ENCODE measurements at regions not wholly inside any gene's neighbourhood (a gene's known extent, or its start where the extent isn't known, plus 50 kb on each side); places are given as distances from the start of the nearest gene placed in this dataset.

DNA sequence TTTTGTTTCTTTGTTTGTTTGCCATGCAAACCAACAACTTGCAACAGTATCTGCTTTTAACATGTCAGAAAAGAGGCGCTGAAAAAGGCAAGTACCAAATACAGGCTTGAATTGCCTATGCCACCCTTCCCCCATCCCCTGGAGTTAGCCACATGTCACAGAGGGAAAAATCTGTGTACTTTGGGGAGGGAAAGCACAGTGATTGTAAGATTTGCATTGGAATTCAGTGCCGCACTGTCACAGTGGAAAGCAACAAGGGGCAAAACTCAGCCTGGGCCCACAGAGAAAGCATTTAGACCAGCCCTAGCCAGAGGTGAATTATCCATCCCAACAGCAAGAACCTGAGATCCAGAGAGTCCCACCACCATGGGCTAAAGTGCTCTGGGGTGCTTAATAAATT lies 52.4 kb upstream of the ACADM start:
- no peak for TF ChIP-seq JUNB (IDR thresholded peaks at IDR 0.05; ENCODE audit: unreplicated experiment)
- no peak for TF ChIP-seq EZH2phosphoT487 (IDR thresholded peaks at IDR 0.05; ENCODE audit: unreplicated experiment)
- TF ChIP-seq, protein P1, sequence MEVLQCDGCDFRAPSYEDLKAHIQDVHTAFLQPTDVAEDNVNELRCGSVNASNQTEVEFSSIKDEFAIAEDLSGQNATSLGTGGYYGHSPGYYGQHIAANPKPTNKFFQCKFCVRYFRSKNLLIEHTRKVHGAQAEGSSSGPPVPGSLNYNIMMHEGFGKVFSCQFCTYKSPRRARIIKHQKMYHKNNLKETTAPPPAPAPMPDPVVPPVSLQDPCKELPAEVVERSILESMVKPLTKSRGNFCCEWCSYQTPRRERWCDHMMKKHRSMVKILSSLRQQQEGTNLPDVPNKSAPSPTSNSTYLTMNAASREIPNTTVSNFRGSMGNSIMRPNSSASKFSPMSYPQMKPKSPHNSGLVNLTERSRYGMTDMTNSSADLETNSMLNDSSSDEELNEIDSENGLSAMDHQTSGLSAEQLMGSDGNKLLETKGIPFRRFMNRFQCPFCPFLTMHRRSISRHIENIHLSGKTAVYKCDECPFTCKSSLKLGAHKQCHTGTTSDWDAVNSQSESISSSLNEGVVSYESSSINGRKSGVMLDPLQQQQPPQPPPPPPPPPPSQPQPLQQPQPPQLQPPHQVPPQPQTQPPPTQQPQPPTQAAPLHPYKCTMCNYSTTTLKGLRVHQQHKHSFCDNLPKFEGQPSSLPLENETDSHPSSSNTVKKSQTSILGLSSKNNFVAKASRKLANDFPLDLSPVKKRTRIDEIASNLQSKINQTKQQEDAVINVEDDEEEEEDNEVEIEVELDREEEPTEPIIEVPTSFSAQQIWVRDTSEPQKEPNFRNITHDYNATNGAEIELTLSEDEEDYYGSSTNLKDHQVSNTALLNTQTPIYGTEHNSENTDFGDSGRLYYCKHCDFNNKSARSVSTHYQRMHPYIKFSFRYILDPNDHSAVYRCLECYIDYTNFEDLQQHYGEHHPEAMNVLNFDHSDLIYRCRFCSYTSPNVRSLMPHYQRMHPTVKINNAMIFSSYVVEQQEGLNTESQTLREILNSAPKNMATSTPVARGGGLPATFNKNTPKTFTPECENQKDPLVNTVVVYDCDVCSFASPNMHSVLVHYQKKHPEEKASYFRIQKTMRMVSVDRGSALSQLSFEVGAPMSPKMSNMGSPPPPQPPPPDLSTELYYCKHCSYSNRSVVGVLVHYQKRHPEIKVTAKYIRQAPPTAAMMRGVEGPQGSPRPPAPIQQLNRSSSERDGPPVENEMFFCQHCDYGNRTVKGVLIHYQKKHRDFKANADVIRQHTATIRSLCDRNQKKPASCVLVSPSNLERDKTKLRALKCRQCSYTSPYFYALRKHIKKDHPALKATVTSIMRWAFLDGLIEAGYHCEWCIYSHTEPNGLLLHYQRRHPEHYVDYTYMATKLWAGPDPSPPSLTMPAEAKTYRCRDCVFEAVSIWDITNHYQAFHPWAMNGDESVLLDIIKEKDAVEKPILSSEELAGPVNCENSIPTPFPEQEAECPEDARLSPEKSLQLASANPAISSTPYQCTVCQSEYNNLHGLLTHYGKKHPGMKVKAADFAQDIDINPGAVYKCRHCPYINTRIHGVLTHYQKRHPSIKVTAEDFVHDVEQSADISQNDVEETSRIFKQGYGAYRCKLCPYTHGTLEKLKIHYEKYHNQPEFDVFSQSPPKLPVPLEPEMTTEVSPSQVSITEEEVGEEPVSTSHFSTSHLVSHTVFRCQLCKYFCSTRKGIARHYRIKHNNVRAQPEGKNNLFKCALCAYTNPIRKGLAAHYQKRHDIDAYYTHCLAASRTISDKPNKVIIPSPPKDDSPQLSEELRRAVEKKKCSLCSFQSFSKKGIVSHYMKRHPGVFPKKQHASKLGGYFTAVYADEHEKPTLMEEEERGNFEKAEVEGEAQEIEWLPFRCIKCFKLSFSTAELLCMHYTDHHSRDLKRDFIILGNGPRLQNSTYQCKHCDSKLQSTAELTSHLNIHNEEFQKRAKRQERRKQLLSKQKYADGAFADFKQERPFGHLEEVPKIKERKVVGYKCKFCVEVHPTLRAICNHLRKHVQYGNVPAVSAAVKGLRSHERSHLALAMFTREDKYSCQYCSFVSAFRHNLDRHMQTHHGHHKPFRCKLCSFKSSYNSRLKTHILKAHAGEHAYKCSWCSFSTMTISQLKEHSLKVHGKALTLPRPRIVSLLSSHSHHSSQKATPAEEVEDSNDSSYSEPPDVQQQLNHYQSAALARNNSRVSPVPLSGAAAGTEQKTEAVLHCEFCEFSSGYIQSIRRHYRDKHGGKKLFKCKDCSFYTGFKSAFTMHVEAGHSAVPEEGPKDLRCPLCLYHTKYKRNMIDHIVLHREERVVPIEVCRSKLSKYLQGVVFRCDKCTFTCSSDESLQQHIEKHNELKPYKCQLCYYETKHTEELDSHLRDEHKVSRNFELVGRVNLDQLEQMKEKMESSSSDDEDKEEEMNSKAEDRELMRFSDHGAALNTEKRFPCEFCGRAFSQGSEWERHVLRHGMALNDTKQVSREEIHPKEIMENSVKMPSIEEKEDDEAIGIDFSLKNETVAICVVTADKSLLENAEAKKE (CRISPR knock-in tag; IDR thresholded peaks at IDR 0.05): no peak
- TF ChIP-seq, protein P2, sequence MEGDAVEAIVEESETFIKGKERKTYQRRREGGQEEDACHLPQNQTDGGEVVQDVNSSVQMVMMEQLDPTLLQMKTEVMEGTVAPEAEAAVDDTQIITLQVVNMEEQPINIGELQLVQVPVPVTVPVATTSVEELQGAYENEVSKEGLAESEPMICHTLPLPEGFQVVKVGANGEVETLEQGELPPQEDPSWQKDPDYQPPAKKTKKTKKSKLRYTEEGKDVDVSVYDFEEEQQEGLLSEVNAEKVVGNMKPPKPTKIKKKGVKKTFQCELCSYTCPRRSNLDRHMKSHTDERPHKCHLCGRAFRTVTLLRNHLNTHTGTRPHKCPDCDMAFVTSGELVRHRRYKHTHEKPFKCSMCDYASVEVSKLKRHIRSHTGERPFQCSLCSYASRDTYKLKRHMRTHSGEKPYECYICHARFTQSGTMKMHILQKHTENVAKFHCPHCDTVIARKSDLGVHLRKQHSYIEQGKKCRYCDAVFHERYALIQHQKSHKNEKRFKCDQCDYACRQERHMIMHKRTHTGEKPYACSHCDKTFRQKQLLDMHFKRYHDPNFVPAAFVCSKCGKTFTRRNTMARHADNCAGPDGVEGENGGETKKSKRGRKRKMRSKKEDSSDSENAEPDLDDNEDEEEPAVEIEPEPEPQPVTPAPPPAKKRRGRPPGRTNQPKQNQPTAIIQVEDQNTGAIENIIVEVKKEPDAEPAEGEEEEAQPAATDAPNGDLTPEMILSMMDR (conservative IDR thresholded peaks at IDR 0.05; ENCODE audit: low read depth in 2 of 2): no peak
- no peak for TF ChIP-seq EZH2 (IDR thresholded peaks at IDR 0.05; ENCODE audit: low read depth, unreplicated experiment)
- TF ChIP-seq ZNF114 (CRISPR knock-in tag; IDR thresholded peaks at IDR 0.05): no peak
- TF ChIP-seq STAT1 (IDR thresholded peaks at IDR 0.05; ENCODE audit: unreplicated experiment): no peak
- TF ChIP-seq, protein P3, sequence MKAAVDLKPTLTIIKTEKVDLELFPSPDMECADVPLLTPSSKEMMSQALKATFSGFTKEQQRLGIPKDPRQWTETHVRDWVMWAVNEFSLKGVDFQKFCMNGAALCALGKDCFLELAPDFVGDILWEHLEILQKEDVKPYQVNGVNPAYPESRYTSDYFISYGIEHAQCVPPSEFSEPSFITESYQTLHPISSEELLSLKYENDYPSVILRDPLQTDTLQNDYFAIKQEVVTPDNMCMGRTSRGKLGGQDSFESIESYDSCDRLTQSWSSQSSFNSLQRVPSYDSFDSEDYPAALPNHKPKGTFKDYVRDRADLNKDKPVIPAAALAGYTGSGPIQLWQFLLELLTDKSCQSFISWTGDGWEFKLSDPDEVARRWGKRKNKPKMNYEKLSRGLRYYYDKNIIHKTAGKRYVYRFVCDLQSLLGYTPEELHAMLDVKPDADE (IDR thresholded peaks at IDR 0.05): no peak
- TF ChIP-seq, protein P4, sequence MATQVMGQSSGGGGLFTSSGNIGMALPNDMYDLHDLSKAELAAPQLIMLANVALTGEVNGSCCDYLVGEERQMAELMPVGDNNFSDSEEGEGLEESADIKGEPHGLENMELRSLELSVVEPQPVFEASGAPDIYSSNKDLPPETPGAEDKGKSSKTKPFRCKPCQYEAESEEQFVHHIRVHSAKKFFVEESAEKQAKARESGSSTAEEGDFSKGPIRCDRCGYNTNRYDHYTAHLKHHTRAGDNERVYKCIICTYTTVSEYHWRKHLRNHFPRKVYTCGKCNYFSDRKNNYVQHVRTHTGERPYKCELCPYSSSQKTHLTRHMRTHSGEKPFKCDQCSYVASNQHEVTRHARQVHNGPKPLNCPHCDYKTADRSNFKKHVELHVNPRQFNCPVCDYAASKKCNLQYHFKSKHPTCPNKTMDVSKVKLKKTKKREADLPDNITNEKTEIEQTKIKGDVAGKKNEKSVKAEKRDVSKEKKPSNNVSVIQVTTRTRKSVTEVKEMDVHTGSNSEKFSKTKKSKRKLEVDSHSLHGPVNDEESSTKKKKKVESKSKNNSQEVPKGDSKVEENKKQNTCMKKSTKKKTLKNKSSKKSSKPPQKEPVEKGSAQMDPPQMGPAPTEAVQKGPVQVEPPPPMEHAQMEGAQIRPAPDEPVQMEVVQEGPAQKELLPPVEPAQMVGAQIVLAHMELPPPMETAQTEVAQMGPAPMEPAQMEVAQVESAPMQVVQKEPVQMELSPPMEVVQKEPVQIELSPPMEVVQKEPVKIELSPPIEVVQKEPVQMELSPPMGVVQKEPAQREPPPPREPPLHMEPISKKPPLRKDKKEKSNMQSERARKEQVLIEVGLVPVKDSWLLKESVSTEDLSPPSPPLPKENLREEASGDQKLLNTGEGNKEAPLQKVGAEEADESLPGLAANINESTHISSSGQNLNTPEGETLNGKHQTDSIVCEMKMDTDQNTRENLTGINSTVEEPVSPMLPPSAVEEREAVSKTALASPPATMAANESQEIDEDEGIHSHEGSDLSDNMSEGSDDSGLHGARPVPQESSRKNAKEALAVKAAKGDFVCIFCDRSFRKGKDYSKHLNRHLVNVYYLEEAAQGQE (IDR thresholded peaks at IDR 0.05; ENCODE audit: unreplicated experiment): no peak
- TF ChIP-seq POLR2AphosphoS5 (IDR thresholded peaks at IDR 0.05; ENCODE audit: low read depth): no peak
- TF ChIP-seq NANOG (IDR thresholded peaks at IDR 0.05; ENCODE audit: borderline replicate concordance): no peak
- no peak for TF ChIP-seq ZNF331 (CRISPR knock-in tag; IDR thresholded peaks at IDR 0.05; ENCODE audit: low read depth)
- Mint-ChIP-seq H3K9me3 (no peaks in the 10 kb centered on the region; the same call in 1 of the 3 replicates), H3K36me3 (ENCODE audit: low read depth) (peaks cover 3% of the 10 kb centered on the region; the same call in 2 of the 3 replicates), H3K27me3 (ENCODE audit: insufficient read depth, low read depth, poor library complexity) (peaks cover 4% of the 10 kb centered on the region), H3K27ac (peak overlapping the region; percentile 94), H3K4me1 (peaks cover 23% of the 10 kb centered on the region), H3K4me3 (no peak overlapping the region)
- DNase-seq (ENCODE audit: low spot score): peak; percentile 11
- Histone ChIP-seq H3K4me1 (ENCODE audit: insufficient read depth) (peaks cover 23% of the 10 kb centered on the region), H2AFZ (peak overlapping the region; percentile 76), H3K4me3 (no peak overlapping the region), H3K36me3 (ENCODE audit: insufficient read depth) (no peaks in the 10 kb centered on the region), H4K20me1 (replicated peaks; ENCODE audit: insufficient read depth) (no peaks in the 10 kb centered on the region), H3K27me3 (ENCODE audit: insufficient read depth) (no peaks in the 10 kb centered on the region), H3K79me2 (replicated peaks; ENCODE audit: insufficient read depth) (no peaks in the 10 kb centered on the region), H3F3A (replicated peaks; ENCODE audit: low read depth) (no peaks in the 10 kb centered on the region), H3K9me2 (ENCODE audit: insufficient read depth) (peaks cover 16% of the 10 kb centered on the region), H3K27ac (ENCODE audit: low read depth) (peak overlapping the region; percentile 16; the same call in 1 of the 2 replicates), H3K4me2 (peak overlapping the region; percentile 53)
- ATAC-seq: peak; percentile 36

Measured in GM23338 (cell line).